ENCODE measurements at regions not wholly inside any gene's neighbourhood (a gene's known extent, or its start where the extent isn't known, plus 50 kb on each side); places are given as distances from the start of the nearest gene placed in this dataset.
"Not testable (repeated sequence)": the region's sequence is repeated elsewhere in the genome, so short reads cannot be mapped to it uniquely, and the experiment has no call there.

DNA sequence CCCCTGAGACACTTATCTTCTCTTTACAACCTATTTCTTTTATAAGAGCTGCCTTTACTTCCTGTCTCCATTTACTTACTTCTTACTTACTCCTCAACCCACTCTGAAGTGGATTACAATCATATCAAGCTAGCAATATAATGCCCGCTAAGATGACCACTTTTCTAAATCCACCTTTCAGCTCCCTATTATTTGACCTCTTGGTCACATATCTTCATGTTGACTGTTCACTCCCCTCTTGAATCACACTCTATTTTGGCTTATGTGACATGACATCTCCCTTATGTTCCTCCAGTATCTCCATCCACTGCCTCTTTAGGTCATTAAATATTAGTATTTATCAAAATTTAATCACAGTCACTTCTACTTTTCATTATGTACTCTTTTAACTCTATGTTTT, 255.3 kb upstream of the TRPC7 start:
- no peak for DNase-seq

DNA sequence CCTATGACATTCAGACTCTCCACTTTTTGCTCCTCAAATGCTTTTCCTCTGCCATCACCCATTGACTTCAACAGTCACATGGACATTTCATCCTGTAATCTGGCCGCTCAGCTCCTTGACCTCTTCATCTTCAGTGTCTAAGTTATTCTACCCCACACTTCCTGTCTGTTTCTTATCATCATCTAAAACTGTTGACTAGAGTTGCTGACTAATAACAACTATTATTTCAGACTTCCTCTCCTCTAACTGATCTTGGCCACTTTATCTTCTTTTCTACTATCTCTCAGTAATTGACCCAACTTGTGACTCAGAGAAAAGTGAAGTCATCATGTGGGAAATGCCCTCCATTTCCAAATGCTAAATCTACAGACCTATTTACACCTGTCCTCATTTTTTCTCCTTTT, 254.7 kb upstream of the TRPC7 start:
- DNase-seq = no peak

- DNase-seq = no peak
Measured at GRCh38 chr5:136619556-136619955, 254.2 kb upstream of the TRPC7 start.

- DNase-seq = no peak
Measured at GRCh38 chr5:136615251-136616119, 250.1 kb upstream of the TRPC7 start.

DNA sequence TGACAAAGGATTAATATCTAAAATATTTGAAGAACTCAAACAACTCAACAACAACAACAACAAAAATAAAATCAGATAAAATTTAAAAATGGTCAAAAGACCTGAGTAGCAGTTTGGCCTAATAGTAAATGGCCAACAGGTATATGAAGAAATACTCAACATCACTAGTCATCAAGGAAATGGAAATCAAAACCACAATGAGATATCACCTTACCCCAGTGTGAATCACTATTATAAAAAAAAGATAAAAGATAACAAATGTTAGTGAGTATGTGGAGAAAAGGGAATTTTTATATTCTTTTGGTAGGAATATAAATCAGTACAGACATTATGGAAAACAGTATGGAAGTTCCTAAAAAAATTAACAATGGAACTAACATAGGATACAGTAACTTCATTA, 247.9 kb upstream of the TRPC7 start:
- no peak for DNase-seq

GRCh38 chr5:136605638-136606037, 240.3 kb upstream of the TRPC7 start:
- DNase-seq = no peak

DNA sequence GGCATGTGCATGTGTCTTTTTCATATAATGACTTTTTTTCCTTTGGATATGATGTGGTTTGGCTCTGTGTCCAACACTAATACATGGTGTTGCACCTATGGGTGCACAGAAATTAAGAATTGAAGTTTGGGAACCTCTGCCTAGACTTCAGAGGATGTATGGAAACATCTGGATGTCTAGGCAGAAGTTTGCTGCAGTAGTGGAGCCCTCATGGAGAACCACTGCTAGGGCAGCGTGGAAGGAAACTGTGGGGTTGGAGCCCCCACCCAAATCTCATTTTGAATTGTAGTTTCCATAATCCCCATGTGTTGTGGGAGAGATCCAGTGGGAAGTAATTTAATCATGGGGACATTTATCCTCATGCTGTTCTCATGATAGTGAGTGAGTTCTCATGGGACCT, 235.0 kb upstream of the TRPC7 start:
- no peak for DNase-seq

GRCh38 chr5:136598802-136599404, 233.6 kb upstream of the TRPC7 start:
- DNase-seq = no peak

DNA sequence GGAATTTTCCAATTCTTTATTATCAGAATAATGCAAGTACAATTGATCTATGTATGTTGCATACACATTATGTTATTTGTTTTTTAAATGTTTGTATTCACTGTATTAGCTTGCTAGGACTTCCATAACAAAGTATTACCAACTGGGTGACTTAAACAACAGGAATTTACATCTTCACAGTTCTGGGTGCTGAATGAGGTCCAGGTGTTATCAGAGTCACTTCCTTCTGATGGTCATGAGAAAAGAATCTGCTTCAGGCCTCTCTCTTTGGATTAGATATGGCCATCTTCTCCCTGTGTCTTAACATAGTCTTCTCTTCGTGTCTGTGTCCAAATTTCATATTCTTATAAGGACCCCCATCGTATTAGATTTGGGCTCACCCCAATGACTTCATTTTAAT, 229.1 kb upstream of the TRPC7 start:
- DNase-seq = no peak

- no peak for DNase-seq
Measured at GRCh38 chr5:136590581-136590980, 225.2 kb upstream of the TRPC7 start.

- no peak for DNase-seq
Measured at GRCh38 chr5:136586196-136586595, 220.9 kb upstream of the TRPC7 start.

- no peak for DNase-seq
Measured at GRCh38 chr5:136584474-136584873, 219.1 kb upstream of the TRPC7 start.

- no peak for DNase-seq
Measured at GRCh38 chr5:136579238-136579637, 213.9 kb upstream of the TRPC7 start.

DNA sequence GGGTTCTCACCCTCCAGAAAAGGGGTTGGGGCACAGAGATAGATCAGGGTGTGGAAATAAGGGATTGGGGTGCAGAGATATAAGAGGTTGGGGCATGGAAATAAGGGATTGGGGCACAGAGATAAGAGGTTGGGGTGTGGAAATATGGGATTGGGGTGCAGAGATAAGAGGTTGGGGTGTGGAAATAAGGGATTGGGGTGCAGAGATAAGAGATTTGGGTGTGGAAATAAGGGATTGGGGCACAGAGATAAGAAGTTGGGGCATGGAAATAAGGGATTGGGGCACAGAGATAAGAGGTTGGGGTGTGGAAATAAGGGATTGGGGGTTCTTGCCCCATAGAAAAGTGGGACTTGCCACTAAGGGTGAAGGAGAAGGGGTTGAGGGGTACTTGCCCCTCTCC, 204.5 kb upstream of the TRPC7 start:
- DNase-seq = not testable (repeated sequence)

- not testable (repeated sequence) for DNase-seq
Measured at GRCh38 chr5:136565457-136565856, 200.1 kb upstream of the TRPC7 start.

GRCh38 chr5:136565050-136565449, 199.7 kb upstream of the TRPC7 start:
- DNase-seq = not testable (repeated sequence)

DNA sequence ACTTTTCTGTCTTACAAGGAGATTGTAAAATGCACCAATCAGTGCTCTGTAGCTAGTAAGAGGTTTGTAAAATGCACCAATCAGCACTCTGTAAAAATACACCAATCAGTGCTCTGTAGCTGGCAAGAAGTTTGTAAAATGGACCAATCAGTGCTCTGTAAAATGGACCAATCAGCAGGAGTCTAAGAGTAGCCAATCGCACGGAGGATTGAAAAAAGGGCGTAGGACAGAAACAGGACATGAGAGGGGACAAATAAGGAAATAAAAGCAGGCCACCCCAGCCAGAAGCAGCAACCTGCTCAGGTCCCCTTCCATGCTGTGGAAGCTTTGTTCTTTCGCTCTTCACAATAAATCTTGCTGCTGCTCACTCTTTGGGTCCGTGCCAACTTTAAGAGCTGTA, 199.1 kb upstream of the TRPC7 start:
- not testable (repeated sequence) for DNase-seq

- DNase-seq = no peak
Measured at GRCh38 chr5:136563489-136563888, 198.1 kb upstream of the TRPC7 start.

- DNase-seq = peak; percentile 33
Measured at GRCh38 chr5:136560126-136560525, 194.8 kb upstream of the TRPC7 start.

- no peak for DNase-seq
Measured at GRCh38 chr5:136559651-136560050, 194.3 kb upstream of the TRPC7 start.

- not testable (repeated sequence) for DNase-seq
Measured at GRCh38 chr5:136547096-136547495, 181.8 kb upstream of the TRPC7 start.

DNA sequence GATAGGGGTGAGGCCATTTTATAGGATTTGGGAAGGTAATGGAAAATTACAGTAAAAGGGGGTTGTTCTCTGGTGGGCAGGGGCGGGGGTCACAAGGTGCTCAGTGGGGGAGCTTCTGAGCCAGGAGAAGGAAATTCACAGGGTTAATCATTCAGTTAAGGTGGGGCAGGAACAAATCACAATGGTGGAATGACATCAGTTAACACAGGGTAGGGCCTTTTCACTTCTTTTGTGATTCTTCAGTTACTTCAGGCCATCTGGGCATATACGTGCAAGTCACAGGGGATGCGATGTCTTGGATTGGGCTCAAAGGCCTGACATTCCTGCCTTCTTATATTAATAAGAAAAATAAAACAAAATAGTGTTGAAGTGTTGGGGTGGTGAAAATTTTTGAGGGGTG, 181.1 kb upstream of the TRPC7 start:
- not testable (repeated sequence) for DNase-seq

GRCh38 chr5:136545031-136545430, 179.7 kb upstream of the TRPC7 start:
- DNase-seq = not testable (repeated sequence)

GRCh38 chr5:136538534-136538933, 173.2 kb upstream of the TRPC7 start:
- no peak for DNase-seq

Measured in left kidney (tissue), 1 donor.